NK-92 treated with Interleukin-12 subunit alpha and Interleukin-12 subunit beta, amount 100 ng/mL, for 24 hours (cell line): ENCODE measurements at regions not wholly inside any gene's neighbourhood (a gene's known extent, or its start where the extent isn't known, plus 50 kb on each side); places are given as distances from the start of the nearest gene placed in this dataset.

Experiments
- DNase-seq: peaks from one replicate; lab custom pipeline; 2025; lab: John Stamatoyannopoulos, UW

DNA sequence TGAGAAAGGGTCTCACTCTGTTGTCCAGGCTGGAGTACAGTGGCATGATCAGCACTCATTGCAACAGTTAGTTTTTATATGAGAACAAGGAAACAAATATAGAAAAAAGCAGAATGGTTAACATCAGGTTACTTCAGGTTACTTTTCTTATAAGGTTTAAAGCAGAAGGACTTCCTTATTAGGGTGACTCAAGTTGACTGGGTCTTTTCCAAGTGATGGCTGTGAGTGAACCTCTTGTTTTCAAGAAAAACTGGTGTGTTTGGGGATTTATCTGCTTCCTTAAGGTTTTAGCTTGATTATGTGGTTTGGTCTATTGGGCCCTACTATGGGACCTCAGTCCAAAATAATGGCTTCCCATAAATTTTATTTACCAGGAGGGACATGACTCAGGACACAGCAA is 99.2 kb downstream of the ARRDC3 start:
- DNase-seq = no peak

DNA sequence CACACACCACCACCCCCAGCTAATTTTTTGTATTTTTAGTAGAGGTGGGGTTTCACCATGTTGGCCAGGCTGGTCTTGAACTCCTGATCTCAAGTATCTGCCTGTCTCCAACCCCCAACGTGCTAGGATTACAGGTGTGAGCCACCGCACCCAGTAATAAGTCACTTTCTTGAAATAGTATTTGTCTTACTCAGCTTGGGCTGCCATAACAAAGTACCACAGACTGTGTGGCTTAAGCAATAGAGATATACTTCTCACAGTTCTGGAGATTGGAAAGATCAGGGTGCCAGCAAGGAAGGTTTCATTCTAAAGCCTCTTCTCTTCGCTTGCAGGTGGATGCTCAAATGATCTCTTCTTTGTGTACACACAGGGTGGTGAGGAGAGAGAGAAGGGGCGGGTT is 99.8 kb downstream of the ARRDC3 start:
- no peak for DNase-seq

DNA sequence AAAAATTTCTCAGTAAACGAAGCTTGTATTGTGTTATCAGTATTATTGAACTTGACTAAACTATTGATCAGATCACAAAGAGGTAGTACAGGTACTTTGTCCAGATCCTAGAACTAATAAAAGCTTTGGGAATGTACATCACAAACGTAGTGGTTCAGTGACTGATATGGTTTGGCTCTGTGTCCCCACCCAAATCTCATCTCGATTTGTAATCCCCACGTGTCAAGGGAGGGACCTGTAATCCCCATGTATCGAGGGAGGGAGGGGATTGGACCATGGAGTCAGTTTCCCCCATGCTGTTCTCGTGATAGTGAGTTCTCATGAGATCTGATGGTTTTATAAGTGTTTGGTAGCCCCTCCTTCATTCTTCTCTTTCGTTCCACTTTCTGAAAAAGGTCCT is 100.9 kb downstream of the ARRDC3 start:
- DNase-seq = no peak

DNA sequence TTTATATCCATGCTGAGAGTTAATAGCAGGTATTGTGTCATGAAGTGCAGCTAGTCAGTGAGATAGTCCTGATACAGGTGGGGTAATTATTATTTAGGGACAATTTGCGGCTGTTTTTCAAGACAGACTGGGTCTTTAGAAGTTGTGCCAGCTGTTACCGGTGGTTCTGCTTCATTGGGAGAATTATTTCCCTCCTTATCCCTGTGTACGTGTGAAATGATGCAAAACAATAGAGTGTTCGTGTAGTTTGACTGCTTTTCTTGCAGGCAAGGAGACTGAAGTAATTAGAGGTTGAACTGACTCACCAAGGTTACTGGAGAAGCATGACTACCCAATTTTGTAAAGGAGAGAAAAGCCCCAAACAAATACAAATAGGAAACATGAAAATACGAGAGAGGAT is 101.7 kb downstream of the ARRDC3 start:
- DNase-seq = no peak

DNA sequence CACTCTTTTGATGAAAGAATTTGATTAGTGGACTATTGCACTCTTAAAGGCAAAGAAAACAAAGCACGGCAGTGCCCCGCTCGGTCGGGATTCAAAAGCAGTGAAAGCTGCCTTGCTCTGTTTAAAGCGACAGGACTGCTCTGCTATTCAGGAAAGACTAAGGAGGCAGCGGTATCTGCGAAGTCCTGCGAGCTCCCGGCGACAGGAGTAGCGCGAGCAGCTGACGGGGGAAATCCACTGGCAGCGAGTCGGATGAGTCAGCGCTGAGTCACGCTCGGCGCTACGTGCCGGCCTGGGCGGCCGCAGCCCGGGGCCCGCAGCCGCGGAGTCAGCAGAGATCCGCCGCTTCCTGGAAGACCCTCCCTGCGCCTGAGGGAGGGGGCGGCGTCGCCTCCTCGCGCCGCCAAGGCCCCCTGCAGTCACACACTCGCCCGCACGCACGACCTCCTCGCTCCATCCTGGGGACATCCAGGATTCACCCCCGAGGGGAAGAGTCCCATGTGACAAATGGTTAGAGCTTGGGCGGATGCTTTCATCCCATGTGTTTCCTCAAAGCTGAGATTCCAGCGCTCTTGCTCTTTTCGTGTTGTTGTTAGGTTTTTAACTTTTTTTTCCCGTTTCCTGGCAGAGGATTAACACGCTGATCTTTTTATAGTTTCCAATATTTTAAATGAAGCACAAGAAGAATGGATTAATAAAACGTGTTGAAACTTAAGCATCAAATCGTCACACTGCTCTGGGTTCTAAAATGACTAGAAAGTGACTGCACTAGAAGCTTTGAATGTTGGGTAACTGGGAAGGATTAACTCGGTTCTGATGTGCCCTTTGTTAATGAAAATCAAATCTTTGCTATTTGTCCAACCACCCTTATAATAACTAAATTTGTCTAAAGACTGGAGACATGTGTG is 102.5 kb downstream of the ARRDC3 start:
- peak; percentile 79 for DNase-seq

DNA sequence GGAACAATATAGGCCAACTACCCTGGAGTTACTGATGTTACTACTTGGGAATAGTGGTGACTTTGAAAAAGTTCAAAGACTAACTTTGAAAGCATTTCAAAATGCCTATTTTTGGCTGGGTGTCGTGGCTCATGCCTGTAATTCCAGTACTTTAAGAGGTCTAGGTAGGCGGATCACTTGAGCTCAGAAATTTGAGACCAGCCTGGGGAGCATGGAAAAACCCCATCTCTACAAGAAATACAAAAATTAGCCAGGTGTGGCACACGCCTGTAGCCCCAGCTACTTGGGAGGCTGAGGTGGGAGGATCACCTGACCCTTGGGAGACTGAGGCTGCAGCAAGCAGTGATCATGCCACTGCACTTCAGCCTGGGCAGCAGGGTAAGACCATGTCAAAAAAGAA is 105.3 kb downstream of the ARRDC3 start:
- no peak for DNase-seq

DNA sequence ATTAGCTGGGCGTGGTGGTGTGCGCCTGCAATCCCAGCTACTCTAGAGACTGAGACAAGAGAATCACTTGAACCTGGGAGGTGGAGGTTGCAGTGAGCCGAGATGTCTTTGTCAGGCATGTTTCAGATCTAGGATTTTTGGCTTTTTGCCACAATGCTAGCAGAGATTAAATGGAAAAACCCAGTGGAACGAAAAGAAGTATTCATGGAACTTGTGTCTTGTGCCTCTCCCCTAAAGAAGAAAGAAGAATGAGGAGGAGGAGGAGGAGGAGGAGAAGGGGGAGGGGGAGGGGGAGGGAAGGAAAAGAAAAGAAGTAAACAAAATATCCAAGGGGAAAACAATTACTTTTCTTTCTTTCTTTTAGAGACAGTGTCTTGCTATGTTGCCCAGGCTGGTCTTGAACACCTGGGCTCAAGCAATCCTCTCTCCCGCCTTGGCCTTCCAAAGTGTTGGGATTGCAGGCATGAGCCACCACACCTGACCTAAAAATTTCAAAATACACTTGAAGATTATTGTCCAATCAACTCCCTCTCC is 106.0 kb downstream of the ARRDC3 start:
- no peak for DNase-seq

DNA sequence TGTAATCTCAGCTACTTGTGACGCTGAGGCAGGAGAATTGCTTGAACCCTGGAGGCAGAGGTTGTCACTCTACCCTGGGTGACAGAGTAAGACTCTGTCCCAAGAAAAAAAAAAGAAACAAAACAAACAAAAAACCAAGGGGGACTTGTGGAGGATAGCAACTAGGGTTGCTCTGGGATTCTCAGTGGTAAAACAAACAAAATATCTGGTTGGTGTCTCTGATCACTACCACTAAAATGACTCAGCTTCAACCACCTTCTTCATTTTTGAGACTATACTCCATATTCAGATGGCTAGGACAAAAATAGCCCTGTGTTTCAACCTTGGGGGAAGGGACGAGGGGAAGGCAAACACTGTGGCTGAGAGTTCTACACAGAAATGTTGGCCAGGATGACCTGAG is 110.3 kb downstream of the ARRDC3 start:
- DNase-seq = no peak

DNA sequence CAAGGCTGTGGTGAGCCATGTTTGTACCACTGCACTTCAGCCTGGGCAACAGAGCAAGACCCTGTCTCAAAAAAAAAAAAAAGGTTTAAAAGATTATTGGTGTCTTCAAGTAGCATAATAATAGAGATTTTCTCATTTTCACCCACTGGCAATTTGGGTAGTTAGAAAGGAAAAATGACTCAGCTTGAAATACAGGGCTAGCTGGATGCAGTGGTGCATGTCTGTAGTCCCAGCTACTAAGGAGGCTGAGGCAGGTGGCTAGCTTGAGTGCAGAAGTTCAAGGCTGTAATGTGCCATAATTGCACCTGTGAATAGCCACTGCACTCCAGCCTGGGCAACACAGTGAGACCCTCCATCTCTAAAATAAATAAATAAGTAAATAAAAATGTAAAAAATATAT is 111.1 kb downstream of the ARRDC3 start:
- no peak for DNase-seq

DNA sequence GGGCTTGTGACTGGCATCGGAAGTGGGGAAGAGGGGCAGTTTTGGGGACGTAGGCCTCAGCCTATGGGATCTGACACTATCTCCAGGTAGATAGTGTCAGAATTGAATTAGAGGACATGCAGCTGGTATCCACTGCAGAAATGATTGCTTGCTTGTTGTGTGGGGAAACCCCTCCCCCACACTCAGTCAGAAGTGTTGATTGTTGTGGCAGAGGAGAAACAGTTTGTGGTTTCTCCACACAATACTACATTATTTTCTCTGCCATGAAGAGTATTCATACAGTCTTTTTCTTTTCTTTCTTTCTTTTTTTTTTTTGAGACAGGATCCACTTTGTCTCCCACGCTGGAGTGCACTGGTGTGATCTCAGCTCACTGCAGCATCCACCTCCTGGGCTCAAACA is 113.9 kb downstream of the ARRDC3 start:
- peak; percentile 48 for DNase-seq

DNA sequence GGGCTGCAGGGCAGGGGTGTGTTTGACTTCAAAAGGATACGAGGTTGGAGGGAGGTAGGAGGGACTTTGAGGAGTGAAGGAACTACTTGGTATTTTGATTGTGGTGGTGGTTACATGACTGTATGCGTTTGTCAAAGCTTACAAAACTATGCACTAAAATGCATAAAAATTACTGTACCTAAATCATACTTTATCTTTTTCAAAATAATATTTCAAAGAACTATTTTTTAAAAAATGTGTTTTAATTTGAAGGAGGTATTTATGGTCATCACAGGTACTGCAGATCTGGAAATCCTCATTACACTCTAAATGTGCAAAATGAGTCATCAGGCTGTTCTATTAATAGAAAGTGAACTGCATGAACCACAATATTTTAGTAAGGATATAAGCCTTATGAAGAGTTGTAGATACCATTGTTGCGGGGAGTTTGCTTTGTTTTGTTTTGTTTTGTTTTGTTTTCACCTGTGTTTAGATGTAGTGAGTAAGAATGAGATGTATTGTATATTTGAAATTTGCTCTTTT is 116.9 kb downstream of the ARRDC3 start:
- DNase-seq = no peak

DNA sequence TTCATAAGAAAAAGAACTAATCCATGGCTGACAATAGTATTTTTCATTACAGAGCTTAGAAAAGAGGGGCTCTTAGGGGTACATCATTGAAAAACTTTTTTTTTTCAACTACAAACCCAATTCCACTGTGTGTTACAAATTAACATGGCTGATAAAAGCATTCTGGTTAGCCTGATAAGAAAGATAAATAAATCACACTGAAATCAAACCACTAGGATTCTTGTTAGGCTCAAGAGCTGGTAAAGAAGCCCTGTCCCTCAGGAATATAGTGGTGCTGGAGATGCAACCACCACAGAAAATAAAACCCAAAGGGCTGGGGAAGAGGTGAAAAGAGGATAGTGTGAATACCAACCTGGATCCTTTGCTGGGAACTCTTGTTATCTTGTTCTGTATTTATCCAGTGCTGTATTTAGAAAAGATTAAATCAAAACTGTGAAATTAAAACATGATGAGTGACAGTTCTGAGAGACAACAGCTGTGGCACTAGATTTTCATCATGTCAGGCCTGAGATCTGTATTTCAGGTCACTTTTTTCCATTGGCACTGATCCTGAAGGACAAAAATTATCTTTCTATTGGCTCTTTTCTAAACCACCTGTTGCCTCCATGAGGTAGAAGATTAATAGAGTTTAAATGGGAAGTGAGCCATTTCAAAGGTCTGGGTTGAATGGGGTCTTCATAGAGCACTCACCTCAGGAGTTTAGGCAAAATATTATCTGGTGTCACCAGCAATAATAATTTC is 118.6 kb downstream of the ARRDC3 start:
- no peak for DNase-seq

DNA sequence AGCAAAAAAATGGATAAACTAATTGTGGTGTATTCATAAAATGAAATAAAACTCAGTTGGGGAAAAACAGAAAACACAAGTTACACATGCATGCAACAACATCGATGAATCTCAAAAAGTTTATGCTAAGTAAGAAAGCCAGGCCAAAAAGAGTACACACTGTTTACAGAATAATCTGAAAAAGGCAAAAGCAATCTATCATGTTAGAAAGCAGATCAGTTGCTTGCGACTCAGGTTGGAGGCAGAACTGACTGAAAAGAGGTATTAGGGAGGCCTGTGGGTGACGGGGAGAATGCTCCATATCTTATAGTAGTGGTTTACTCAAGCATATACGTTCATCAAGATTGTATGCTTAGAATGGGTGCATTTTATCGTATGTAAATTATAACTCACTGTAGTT is 119.2 kb downstream of the ARRDC3 start:
- no peak for DNase-seq

DNA sequence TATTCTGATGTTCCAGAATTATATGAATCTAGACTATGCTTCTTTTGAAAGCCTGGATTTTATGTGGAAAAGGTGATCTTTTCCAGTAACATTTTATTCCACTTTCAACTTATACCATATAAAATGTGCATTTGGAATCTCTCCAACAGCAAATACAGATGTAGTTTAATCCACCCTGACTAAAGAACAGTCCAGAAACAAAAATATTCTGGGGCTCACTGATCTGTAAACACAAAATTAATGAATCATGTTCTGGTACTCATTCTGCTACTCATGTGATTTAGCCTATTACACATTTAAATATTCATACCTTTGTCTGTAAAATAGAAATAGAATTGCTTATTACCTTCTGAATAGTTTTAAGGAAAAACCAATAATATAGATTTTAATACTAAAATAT is 125.8 kb downstream of the ARRDC3 start:
- no peak for DNase-seq

DNA sequence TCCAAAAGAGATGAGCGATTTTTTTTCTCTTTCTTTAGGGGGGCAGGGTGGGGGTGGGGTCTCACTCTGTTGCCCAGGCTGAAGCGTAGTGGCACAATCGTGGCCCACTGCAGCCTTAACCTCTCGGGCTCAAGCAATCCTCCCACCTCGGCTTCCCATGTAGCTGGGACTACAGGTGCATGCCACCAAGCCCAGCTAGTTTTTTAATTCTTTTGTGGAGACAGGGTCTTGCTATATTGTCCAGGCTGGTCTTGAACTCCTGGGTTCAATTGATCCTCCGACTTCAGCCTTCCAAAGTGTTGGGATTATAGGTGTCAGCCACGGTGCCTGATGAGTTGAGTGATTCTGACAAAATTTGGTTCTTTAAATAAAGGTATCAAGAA is 127.0 kb downstream of the ARRDC3 start:
- no peak for DNase-seq

DNA sequence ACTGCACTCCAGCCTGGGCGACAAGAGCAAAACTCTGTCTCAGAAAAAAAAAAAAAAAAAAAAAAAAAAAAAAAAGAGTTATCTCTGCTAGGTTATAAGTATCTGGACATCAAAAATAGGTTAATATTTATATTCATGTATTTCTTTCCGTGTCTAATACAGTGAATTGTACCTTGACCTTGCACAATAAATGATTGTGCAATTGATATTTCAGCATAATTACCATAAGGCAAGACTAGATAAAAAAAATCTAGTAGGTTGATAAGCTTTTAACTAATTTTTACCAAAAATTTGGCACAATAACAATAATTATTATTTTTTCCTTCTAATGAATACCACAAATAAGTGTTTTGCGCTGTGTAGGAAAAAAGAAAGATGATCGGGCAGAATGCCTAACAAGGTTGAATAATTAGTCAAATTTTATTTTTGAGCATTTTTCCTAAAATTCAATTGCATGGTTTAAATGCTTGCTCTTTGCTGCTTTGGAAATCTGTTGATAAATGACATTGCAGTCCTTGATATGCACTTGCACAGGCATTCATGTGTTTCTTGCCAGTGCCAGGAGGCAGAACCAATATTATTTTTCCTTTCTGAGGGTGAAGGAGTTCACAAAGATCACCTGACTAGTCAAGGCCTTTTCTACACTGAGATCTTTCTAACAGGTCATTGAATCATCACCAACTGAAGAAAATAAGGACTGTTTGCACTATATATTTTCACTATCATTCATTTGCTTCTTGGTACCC is 127.5 kb downstream of the ARRDC3 start:
- no peak for DNase-seq

DNA sequence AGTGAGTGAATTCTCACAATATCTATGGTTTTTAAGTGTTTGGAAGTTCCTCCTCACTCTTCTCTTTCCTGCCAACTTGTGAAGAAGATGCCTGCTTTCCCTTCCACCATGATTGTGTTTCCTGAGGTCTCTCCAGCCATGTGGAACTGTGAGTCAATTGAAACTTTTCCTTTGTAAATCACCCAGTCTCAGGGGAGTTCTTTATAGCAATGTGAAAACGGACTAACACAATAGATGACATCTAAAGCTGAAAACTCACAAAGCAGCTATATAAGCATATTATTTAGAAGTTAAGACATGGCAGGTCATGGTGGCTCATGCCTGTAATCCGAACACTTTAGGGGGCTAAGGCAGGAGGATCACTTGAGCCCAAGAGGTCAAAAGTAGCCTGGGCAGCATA is 130.2 kb downstream of the ARRDC3 start:
- no peak for DNase-seq

DNA sequence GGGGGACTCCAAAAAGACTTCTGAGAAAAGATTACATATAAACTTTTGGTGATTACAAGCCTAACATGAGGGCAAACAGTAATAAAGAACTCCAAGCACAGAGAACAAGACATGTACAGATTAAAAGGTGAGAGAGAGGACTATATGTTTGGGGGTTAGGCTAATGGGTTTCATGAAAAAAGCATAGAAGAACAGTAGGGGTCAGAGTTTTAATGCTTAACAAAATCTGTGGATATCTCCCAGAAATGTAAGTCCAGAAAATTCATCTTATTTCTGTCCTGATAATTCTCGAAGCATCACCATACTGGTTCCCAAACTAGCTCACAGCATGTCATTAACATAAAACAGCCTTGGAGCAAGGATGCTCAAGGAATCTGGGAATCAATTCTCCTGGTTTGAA is 137.2 kb downstream of the ARRDC3 start:
- no peak for DNase-seq

DNA sequence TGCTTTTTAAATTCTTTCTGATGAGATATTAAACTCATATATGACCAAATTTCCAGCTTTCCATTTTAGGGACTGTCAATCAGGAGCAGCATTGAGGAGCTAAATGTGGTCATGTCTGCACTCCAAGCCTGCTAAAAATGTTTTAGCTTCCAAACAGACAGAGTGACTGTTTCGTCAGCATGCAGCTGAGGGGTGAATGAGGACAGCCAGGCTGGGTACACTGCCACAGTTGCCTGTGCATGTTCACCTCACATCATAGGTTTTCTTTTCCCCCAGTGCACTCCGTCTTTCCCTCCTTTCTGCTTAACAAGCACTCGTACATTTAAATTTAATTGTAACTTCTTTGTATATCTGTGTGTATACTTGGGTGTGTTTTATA is 138.1 kb downstream of the ARRDC3 start:
- DNase-seq = no peak

DNA sequence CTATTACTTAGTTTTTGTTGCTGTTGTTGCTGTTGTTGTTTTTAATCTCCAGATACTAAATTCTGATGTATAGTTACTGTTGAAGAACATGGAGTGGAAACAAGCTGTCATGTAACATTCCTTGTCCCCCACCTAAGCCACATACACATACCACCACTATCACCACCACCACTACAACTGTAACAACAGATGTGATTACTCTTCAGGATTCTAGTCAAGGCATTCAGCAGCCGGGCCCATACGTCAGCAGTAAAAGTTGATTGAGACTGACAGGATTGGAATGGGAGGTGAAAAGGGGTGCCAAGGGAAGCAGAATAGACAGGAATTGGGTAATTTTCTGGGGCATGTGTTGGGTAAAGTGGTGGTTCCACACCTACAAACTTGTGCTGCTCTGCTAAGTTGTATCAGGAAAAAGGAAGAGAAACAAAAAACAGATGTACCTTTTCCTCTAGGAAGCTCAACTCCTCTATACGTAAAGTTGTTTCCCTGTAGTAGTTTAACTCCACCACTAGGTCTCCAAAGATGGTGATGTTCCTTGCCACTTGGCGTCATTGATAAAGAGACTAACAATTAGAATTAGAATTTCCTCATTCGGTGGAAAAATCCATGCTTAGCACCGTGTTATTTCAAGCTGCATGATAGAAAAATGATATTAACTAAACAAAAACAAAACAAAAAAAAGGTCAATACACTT is 138.6 kb downstream of the ARRDC3 start:
- DNase-seq = no peak

DNA sequence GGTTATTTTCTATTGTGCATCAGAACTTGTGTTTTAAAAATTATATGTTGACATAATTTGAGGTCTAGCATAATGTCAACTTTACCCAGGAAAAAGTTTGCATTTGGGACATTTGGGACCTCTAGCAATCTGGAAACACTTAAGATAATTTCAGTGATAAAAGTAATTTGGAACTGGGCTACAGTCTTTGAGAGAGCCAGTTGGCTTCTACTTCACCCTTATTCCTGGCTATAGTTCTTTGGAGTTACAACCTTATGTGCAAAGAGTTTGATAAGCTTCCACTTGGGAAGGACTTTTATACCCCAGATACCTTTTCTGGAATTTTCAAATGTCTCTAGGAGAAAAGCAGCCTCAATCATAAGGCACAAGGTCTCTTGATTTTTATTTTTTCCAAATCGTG is 139.3 kb downstream of the ARRDC3 start:
- no peak for DNase-seq

DNA sequence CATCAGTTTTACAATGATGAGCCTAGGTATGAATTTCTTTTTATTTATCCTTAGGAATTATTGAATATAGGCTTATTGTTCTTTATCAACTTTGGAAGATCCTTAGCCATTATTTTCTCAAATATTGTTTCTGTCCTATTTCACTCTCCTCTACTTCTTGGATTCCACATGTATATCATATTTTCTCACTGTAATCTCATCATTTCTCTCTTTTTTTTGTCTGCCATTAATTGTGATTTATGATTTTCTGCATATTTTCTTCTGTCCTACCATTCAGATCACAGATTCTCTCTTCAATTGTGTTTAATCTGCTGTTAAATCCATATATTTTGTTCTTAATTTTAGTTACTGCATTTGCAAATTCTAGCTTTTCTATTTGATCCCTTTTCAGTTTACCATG is 139.8 kb downstream of the ARRDC3 start:
- DNase-seq = no peak
